GM12875 (cell line): ENCODE measurements at regions not wholly inside any gene's neighbourhood (a gene's known extent, or its start where the extent isn't known, plus 50 kb on each side); places are given as distances from the start of the nearest gene placed in this dataset.

Experiments used
- H3K4me3 ChIP-seq: one replicate; pipeline ENCODE4 v1.5.1; 2011; ENCODE audit warnings: low read depth, low read length, control low read depth
- TF ChIP-seq, protein P1 (sequence below): IDR thresholded peaks from 2 replicates; pipeline ENCODE4 v1.5.1; 2011; ENCODE audit warnings: low read depth, mild to moderate bottlenecking, control low read depth, inconsistent platforms, low read length, moderate library complexity, borderline replicate concordance; ENCODE audit not compliant: insufficient read depth

DNA sequence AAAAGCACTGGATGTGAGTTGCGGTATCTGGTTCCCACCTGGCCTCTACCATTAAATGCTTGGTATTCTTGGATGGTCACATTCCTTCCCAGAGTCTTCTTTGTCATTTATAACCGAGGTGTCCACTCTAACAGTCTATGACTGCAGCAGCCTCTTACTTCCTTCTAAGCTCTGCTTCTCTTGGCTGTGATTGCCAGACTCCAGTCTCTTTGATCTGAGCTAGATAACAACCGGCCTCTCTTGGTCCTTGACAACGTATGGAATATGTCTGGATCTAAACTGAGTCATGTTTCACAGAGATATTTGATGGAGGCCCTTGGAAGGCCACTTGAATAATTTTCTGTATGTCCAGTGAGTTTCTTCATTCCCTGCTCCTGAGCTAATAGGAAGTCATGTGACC, 141.6 kb upstream of the TENM4 start:
- TF ChIP-seq, protein P1, sequence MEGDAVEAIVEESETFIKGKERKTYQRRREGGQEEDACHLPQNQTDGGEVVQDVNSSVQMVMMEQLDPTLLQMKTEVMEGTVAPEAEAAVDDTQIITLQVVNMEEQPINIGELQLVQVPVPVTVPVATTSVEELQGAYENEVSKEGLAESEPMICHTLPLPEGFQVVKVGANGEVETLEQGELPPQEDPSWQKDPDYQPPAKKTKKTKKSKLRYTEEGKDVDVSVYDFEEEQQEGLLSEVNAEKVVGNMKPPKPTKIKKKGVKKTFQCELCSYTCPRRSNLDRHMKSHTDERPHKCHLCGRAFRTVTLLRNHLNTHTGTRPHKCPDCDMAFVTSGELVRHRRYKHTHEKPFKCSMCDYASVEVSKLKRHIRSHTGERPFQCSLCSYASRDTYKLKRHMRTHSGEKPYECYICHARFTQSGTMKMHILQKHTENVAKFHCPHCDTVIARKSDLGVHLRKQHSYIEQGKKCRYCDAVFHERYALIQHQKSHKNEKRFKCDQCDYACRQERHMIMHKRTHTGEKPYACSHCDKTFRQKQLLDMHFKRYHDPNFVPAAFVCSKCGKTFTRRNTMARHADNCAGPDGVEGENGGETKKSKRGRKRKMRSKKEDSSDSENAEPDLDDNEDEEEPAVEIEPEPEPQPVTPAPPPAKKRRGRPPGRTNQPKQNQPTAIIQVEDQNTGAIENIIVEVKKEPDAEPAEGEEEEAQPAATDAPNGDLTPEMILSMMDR = no peak

DNA sequence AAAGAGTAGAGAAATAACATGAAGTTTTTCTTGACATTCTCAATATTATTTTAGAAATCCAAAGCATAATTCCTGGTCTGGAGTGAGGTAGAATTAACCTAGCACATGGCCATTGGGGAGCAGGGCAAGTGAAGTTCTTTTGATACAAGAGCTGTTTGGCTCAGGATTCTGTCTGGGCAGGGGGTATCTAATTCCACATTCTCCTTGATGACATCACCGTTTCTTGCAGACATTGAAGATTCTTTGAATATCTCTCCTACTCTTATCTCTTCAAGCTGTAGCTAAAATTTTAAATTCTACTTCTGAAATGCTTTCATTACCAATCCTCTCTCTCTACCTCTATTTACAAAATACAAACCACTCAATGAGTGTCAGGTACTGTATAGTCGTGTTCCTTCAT, 138.2 kb upstream of the TENM4 start:
- no peak overlapping the region for H3K4me3 ChIP-seq
- TF ChIP-seq, protein P1 = no peak

More for the DNA sequence above, 141.6 kb upstream of the TENM4 start:
- H3K4me3 ChIP-seq = no peak overlapping the region

DNA sequence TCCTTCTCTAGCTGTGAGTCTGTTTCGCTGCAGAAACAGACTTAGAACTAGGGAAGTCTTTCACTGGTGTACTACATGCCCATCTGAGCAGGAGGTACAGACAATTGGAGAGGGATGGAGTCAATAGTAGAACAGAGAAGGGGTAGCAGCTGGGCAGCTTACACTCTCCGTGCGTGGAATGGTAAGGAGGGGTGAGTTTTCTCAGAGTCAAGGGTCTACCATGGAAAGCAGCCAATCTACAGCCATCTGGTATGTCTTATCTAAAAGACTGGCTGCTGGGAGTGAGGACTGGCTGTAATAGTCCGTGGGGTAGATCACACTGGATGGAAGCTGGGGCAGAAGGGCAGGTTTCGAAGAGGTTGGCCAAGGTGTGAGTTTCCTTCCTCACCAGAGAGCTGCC, 137.3 kb upstream of the TENM4 start:
- no peak overlapping the region for H3K4me3 ChIP-seq

DNA sequence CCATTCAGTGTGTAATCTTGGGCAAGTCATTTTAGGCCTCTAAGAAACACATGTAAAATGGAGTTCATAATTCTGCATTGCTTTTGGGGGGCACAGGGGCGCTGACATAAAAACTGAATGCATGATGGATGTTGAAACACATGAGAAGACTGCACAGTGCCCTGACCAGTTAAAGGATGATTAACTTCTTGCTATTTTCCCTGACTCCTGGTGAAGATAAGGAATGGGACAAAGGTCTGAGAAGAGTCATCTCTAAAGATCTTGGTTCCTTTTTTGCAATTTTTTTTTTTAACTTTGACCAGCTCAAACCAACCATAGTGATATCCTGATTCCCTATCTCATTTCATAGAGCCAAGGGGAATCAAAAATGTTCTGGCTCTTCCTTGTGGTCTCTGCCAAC, 134.9 kb upstream of the TENM4 start:
- no peak overlapping the region for H3K4me3 ChIP-seq
- TF ChIP-seq, protein P1 = no peak

More for the DNA sequence above, 137.3 kb upstream of the TENM4 start:
- TF ChIP-seq, protein P1 = no peak

DNA sequence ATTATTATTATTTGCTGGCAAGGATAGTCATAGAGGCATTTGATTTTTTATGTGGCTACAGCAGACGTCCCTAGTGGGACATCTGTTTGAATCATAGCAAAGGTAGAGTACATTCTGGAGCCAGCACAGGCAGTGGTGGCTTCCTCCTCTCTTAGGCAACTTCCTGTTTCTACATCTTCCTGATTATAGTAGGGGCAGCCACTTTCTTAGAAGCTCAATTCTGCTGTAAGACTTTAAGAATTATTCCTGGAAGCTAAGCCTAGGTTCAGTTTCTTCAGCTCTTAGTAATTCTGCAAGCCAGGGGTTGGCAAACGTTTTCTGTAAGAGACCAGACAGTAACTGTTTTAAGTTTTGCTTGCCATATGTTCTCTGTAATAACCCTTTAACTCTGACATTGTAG, 129.3 kb upstream of the TENM4 start:
- TF ChIP-seq, protein P1 = no peak
- no peak overlapping the region for H3K4me3 ChIP-seq

DNA sequence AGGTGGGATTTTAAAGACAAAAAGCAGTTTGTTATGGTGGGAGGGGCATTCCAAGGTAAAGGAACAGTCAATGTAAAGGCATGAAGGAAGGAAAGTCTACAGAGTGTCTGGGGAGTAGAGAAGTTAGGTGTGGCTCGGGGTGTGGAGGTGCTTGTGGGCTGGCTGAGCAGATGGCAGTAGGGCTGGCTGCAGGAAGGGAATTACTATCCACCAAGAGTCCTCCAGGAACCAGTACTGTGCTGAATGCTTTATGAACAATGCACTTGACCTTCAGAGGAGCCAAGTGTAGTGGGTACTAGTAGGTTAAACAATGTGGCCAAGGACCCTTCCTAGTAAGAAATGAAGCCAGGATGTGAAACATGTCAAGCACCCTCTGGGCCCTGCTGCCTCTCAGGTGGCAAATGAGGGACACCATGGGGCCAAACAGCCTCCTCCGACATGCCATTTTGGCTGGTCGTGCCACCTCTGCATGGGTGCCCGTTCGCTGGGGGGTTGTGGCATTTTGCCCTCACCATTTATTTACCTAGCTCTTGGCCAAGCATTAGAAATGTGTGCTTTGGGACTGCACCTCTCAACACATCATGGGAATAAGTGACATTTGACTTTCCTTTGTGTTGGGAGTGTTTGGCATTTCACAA, 123.6 kb upstream of the TENM4 start:
- no peak overlapping the region for H3K4me3 ChIP-seq
- TF ChIP-seq, protein P1 = no peak

DNA sequence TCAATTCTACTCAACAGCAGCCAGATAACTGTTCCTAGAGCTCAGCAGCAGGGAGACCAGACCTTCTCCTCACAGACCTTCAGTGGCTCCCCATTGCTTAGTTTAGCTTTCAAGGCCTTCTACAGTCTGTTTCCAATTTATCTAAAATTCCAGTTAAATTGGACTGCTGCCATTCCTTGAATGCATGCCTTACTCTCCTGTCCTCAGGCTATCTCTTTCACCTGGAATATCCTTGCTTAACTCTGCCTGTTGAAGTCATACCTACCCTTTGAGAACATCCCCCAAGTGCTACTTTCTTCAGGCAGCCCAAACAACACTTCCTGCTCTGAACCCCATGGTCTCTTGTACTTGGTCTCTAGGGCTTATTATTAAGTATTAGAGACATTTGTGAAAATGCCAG, 120.7 kb upstream of the TENM4 start:
- TF ChIP-seq, protein P1 = no peak
- no peak overlapping the region for H3K4me3 ChIP-seq
